HCT116 (cell line): ENCODE measurements at regions not wholly inside any gene's neighbourhood (a gene's known extent, or its start where the extent isn't known, plus 50 kb on each side); places are given as distances from the start of the nearest gene placed in this dataset.

ENCODE experiments used
- EZH2 ChIP-seq: fragments of 200-600 bp; sonication (generic); IDR thresholded peaks from 2 replicates; pipeline ENCODE4 v1.6.1; 2017; ENCODE audit warnings: antibody characterized with exemption, mixed run types
- EZH2phosphoT487 ChIP-seq: fragments of 200-600 bp; IDR thresholded peaks from 2 replicates; pipeline ENCODE4 v1.6.1; 2018; ENCODE audit warnings: antibody characterized with exemption, borderline replicate concordance
- JUND ChIP-seq: IDR thresholded peaks from 2 replicates; pipeline ENCODE4 v1.6.1; 2012
- POLR2AphosphoS5 ChIP-seq: IDR thresholded peaks from 2 replicates; pipeline ENCODE4 v1.6.1; 2011; ENCODE audit warnings: mild to moderate bottlenecking, low read depth, low read length, moderate library complexity
- SRF ChIP-seq: IDR thresholded peaks from 2 replicates; pipeline ENCODE4 v1.6.1; 2012; ENCODE audit warnings: low read depth
- TF ChIP-seq, protein P1 (sequence below), 3 experiments: fragments of 200-600 bp in 1 of 3; sonication (generic) in 1 of 3; IDR thresholded peaks in 2 of 3; conservative IDR thresholded peaks in 1 of 3; 2 replicates each; pipeline ENCODE4 v1.5.1; 2012 to 2017; ENCODE audit warnings: low read depth in 2 of 3, low read length in 2 of 3, antibody characterized with exemption in 1 of 3, borderline replicate concordance in 1 of 3, control low read depth in 1 of 3, mild to moderate bottlenecking in 1 of 3, mixed read lengths in 1 of 3, mixed run types in 1 of 3, moderate library complexity in 1 of 3; ENCODE audit not compliant: insufficient read depth in 1 of 3
- TF ChIP-seq, protein P2 (sequence below): IDR thresholded peaks from 2 replicates; pipeline ENCODE4 v1.6.1; 2012
- TF ChIP-seq, protein P3 (sequence below): IDR thresholded peaks from 2 replicates; pipeline ENCODE4 v1.6.1; 2012; ENCODE audit warnings: low read depth

DNA sequence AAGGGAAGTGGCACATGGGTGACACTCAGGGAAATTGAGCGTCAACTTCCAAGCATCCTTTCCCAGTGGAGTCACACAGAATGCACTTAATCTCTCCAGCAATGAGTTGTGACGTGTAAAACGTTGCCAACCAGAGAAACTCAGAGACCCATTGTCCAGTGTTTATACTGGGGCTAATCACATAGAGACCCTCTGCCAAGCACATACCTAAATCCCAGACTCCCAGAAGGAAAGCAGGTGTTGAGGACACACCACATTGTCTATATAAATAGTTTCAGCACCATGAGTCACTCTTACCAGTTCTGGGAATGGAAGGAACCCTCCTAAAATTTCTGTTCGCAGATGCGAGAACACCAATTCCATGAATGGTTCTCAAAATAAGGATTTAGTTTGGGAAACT, 76.4 kb upstream of the BET1 start:
- TF ChIP-seq, protein P1, sequence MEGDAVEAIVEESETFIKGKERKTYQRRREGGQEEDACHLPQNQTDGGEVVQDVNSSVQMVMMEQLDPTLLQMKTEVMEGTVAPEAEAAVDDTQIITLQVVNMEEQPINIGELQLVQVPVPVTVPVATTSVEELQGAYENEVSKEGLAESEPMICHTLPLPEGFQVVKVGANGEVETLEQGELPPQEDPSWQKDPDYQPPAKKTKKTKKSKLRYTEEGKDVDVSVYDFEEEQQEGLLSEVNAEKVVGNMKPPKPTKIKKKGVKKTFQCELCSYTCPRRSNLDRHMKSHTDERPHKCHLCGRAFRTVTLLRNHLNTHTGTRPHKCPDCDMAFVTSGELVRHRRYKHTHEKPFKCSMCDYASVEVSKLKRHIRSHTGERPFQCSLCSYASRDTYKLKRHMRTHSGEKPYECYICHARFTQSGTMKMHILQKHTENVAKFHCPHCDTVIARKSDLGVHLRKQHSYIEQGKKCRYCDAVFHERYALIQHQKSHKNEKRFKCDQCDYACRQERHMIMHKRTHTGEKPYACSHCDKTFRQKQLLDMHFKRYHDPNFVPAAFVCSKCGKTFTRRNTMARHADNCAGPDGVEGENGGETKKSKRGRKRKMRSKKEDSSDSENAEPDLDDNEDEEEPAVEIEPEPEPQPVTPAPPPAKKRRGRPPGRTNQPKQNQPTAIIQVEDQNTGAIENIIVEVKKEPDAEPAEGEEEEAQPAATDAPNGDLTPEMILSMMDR (IDR thresholded peaks at IDR 0.05 in 2 of 3, conservative IDR thresholded peaks at IDR 0.05 in 1 of 3; ENCODE audit: borderline replicate concordance in 1 of 3, insufficient read depth in 1 of 3, low read depth in 2 of 3, low read length in 2 of 3) = no peak
- TF ChIP-seq POLR2AphosphoS5 = no peak
- TF ChIP-seq, protein P2, sequence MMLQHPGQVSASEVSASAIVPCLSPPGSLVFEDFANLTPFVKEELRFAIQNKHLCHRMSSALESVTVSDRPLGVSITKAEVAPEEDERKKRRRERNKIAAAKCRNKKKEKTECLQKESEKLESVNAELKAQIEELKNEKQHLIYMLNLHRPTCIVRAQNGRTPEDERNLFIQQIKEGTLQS = no peak
- TF ChIP-seq EZH2 = no peak
- TF ChIP-seq JUND = no peak
- no peak for TF ChIP-seq EZH2phosphoT487
- TF ChIP-seq SRF = no peak
- TF ChIP-seq, protein P3, sequence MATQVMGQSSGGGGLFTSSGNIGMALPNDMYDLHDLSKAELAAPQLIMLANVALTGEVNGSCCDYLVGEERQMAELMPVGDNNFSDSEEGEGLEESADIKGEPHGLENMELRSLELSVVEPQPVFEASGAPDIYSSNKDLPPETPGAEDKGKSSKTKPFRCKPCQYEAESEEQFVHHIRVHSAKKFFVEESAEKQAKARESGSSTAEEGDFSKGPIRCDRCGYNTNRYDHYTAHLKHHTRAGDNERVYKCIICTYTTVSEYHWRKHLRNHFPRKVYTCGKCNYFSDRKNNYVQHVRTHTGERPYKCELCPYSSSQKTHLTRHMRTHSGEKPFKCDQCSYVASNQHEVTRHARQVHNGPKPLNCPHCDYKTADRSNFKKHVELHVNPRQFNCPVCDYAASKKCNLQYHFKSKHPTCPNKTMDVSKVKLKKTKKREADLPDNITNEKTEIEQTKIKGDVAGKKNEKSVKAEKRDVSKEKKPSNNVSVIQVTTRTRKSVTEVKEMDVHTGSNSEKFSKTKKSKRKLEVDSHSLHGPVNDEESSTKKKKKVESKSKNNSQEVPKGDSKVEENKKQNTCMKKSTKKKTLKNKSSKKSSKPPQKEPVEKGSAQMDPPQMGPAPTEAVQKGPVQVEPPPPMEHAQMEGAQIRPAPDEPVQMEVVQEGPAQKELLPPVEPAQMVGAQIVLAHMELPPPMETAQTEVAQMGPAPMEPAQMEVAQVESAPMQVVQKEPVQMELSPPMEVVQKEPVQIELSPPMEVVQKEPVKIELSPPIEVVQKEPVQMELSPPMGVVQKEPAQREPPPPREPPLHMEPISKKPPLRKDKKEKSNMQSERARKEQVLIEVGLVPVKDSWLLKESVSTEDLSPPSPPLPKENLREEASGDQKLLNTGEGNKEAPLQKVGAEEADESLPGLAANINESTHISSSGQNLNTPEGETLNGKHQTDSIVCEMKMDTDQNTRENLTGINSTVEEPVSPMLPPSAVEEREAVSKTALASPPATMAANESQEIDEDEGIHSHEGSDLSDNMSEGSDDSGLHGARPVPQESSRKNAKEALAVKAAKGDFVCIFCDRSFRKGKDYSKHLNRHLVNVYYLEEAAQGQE = no peak
